Calu3 (cell line): ENCODE measurements at regions not wholly inside any gene's neighbourhood (a gene's known extent, or its start where the extent isn't known, plus 50 kb on each side); places are given as distances from the start of the nearest gene placed in this dataset.

Experiments used
- BruUV-seq: library from RNA; stranded (reverse); fragments of 400-500 nt; replicated peaks from 2 replicates; lab custom pipeline; 2021; lab: Mats Ljungman, UMichigan
- CTCF ChIA-PET: fragments of 300-600 bp; sonication (Branson Sonifier 250); formaldehyde crosslinking; loops from one replicate; lab custom pipeline; 2022; ENCODE audit warnings: antibody characterized with exemption; lab: Charles Lee
- DNase-seq: peaks from one replicate; pipeline ENCODE4 v3.0.0; 2022
- H3K27ac Mint-ChIP-seq: one replicate; pipeline ENCODE4 v1.8.0; 2022; ENCODE audit warnings: mixed read lengths; ENCODE audit not compliant: unreplicated experiment
- H3K27me3 Mint-ChIP-seq: one replicate; pipeline ENCODE4 v1.8.0; 2022; ENCODE audit warnings: mixed read lengths; ENCODE audit not compliant: unreplicated experiment
- H3K36me3 Mint-ChIP-seq: one replicate; pipeline ENCODE4 v1.8.0; 2022; ENCODE audit warnings: mild to moderate bottlenecking, moderate library complexity, mixed read lengths; ENCODE audit not compliant: insufficient read depth, unreplicated experiment
- H3K4me1 Mint-ChIP-seq: one replicate; pipeline ENCODE4 v1.8.0; 2022; ENCODE audit warnings: mild to moderate bottlenecking, low read depth, mixed read lengths; ENCODE audit not compliant: unreplicated experiment
- H3K4me3 Mint-ChIP-seq: one replicate; pipeline ENCODE4 v1.8.0; 2022; ENCODE audit warnings: mild to moderate bottlenecking, low read depth, moderate library complexity, mixed read lengths; ENCODE audit not compliant: unreplicated experiment
- H3K9me3 Mint-ChIP-seq: one replicate; pipeline ENCODE4 v1.8.0; 2022; ENCODE audit warnings: low read depth, mixed read lengths; ENCODE audit not compliant: unreplicated experiment
- CTCF ChIP-seq: fragments of 200-600 bp; IDR thresholded peaks from one replicate; pipeline ENCODE4 v1.8.0; 2022; ENCODE audit warnings: antibody characterized with exemption; ENCODE audit not compliant: unreplicated experiment
- intact Hi-C: fragments of 100-400 bp; cut with micrococcal nuclease; formaldehyde crosslinking; loops from one replicate; pipeline ENCODE4 v1.10.0; 2022; ENCODE audit not compliant: unreplicated experiment

GRCh38 chr3:150238995-150239619 is 169.0 kb upstream of the TSC22D2 start:
- intact Hi-C loops: loop anchor here (1.0 to 2.0 kb wide), 4 partner anchors 47 to 256 kb away; partner anchors contain the start of gene TSC22D2
- peak; percentile 90 for TF ChIP-seq CTCF
- H3K4me1 Mint-ChIP-seq: peaks cover 21% of the 10 kb centered on the region
- DNase-seq: peak; percentile 72
- H3K27ac Mint-ChIP-seq: peak overlapping the region; percentile 45
- peak overlapping the region; percentile 59 for H3K4me3 Mint-ChIP-seq
- no peaks in the 10 kb centered on the region for H3K27me3 Mint-ChIP-seq
- no peaks in the 10 kb centered on the region for H3K9me3 Mint-ChIP-seq
- peaks cover 4% of the 10 kb centered on the region for H3K36me3 Mint-ChIP-seq
- CTCF ChIA-PET: interaction anchor here (0.5 to 2.7 kb wide), 15 partner anchors 9 to 258 kb away, joined by 3 to 30 read pairs (median 4); partner anchors contain the start of gene TSC22D2
- no TSS peak for BruUV-seq

- Mint-ChIP-seq H3K27ac (no peak overlapping the region), H3K4me1 (peaks cover 21% of the 10 kb centered on the region), H3K9me3 (no peaks in the 10 kb centered on the region), H3K4me3 (peak overlapping the region; percentile 59), H3K36me3 (peaks cover 4% of the 10 kb centered on the region), H3K27me3 (no peaks in the 10 kb centered on the region)
- intact Hi-C loops: loop anchor here (2.0 kb wide), 2 partner anchors 133 to 171 kb away; partner anchors contain the start of gene TSC22D2
- no peak for TF ChIP-seq CTCF
- BruUV-seq: no TSS peak
- DNase-seq: no peak
- CTCF ChIA-PET: interaction anchor here (0.9 to 2.7 kb wide), 13 partner anchors 10 to 257 kb away, joined by 3 to 30 read pairs (median 5); partner anchors contain the start of gene TSC22D2
Observed at GRCh38 chr3:150238048-150238802, 169.9 kb upstream of the TSC22D2 start.

GRCh38 chr3:150237490-150237889 is 170.6 kb upstream of the TSC22D2 start:
- H3K4me1 Mint-ChIP-seq: peaks cover 21% of the 10 kb centered on the region

More at GRCh38 chr3:150237490-150237889, 170.6 kb upstream of the TSC22D2 start:
- H3K27ac Mint-ChIP-seq: no peak overlapping the region
- no peak for DNase-seq
- H3K27me3 Mint-ChIP-seq: no peaks in the 10 kb centered on the region
- intact Hi-C loops: no loop called here
- H3K4me3 Mint-ChIP-seq: no peak overlapping the region
- no peaks in the 10 kb centered on the region for H3K9me3 Mint-ChIP-seq
- CTCF ChIA-PET: interaction anchor here (1.7 to 2.7 kb wide), 2 partner anchors 23 to 172 kb away, joined by 4 to 23 read pairs; partner anchors contain the start of gene TSC22D2
- TF ChIP-seq CTCF: no peak
- H3K36me3 Mint-ChIP-seq: peaks cover 4% of the 10 kb centered on the region
- BruUV-seq: no TSS peak
